Breast epithelium (tissue), 4 donors: ENCODE measurements at regions not wholly inside any gene's neighbourhood (a gene's known extent, or its start where the extent isn't known, plus 50 kb on each side); places are given as distances from the start of the nearest gene placed in this dataset.

ENCODE experiments used
- DNase-seq, 2 donors: peaks; one replicate each; pipeline ENCODE4 v3.0.0-alpha.2; 2019; ENCODE audit warnings: low spot score in 2 of 2
- H3K27ac ChIP-seq, 2 donors: fragments of 200-600 bp; sonication (generic) in 1 of 2; one replicate each; pipeline ENCODE4 v1.5.1; 2016 to 2019; ENCODE audit warnings: mild to moderate bottlenecking in 1 of 2
- H3K27me3 ChIP-seq, 2 donors: fragments of 200-600 bp; sonication (generic) in 1 of 2; one replicate each; pipeline versions ENCODE4 v1.5.1 to v1.6.0; 2017 to 2019; ENCODE audit warnings: control low read depth in 1 of 2, mild to moderate bottlenecking in 1 of 2
- H3K36me3 ChIP-seq: fragments of 200-600 bp; one replicate; pipeline ENCODE4 v1.5.1; 2019
- H3K4me1 ChIP-seq, 2 donors: fragments of 200-600 bp; sonication (generic); one replicate each; pipeline ENCODE4 v1.5.1; 2016 to 2019; ENCODE audit warnings: control low read depth in 1 of 2
- H3K4me3 ChIP-seq, 3 donors: fragments of 200-600 bp; sonication (generic); 1 replicate in 2 of 3; 2 replicates in 1 of 3; pipeline ENCODE4 v1.5.1; 2016 to 2019; ENCODE audit warnings: mild to moderate bottlenecking in 3 of 3, moderate library complexity in 2 of 3
- H3K9me3 ChIP-seq, 2 donors: fragments of 200-600 bp; sonication (generic) in 1 of 2; one replicate each; pipeline ENCODE4 v1.5.1; 2016 to 2019; ENCODE audit warnings: control low read depth in 1 of 2
- POLR2A ChIP-seq: fragments of 450-650 bp; IDR thresholded peaks from one replicate; pipeline ENCODE4 v1.6.1; 2016; ENCODE audit warnings: antibody characterized with exemption, mild to moderate bottlenecking, moderate library complexity
- POLR2AphosphoS5 ChIP-seq, 3 donors: sonication (generic); formaldehyde crosslinking; IDR thresholded peaks; one replicate each; pipeline ENCODE4 v1.6.1; 2017; ENCODE audit warnings: antibody characterized with exemption in 3 of 3
- intact Hi-C: fragments of 100-400 bp; cut with DNase I; formaldehyde crosslinking; loops from one replicate; pipeline ENCODE4 v1.15.1; 2023; ENCODE audit warnings: low total_unique reads
- TF ChIP-seq, protein P1 (sequence below), 3 donors: fragments of 450-650 bp; IDR thresholded peaks; one replicate each; pipeline ENCODE4 v1.5.1; 2016 to 2017; ENCODE audit warnings: antibody characterized with exemption in 3 of 3, mild to moderate bottlenecking in 3 of 3, moderate library complexity in 3 of 3

DNA sequence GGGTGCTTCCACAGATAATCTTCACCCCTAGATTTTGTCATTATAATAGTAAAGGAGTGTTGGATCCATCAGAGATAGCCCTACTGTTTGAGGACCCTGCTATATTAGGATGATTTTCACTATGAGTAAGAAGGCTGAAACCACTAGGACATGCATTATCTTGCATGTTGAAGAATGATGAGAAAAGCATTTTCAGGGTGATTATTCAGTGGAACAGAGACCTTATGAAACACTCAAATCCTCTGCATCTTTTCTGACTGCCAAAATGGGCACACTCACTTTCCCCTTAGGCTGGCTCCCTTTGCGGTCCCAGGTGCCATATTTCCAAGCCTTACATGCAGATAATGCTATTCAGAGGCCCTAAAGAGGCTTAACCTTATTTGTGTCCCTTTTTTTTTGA lies 296.9 kb downstream of the RND3 start:
- DNase-seq = no peak
- Histone ChIP-seq H3K27ac (no peak overlapping the region), H3K36me3 (no peaks in the 10 kb centered on the region), H3K27me3 (no peaks in the 10 kb centered on the region), H3K9me3 (no peaks in the 10 kb centered on the region), H3K4me1 (no peaks in the 10 kb centered on the region), H3K4me3 (no peak overlapping the region)
- intact Hi-C loops = no loop called here
- no peak for TF ChIP-seq POLR2A
- TF ChIP-seq, protein P1, sequence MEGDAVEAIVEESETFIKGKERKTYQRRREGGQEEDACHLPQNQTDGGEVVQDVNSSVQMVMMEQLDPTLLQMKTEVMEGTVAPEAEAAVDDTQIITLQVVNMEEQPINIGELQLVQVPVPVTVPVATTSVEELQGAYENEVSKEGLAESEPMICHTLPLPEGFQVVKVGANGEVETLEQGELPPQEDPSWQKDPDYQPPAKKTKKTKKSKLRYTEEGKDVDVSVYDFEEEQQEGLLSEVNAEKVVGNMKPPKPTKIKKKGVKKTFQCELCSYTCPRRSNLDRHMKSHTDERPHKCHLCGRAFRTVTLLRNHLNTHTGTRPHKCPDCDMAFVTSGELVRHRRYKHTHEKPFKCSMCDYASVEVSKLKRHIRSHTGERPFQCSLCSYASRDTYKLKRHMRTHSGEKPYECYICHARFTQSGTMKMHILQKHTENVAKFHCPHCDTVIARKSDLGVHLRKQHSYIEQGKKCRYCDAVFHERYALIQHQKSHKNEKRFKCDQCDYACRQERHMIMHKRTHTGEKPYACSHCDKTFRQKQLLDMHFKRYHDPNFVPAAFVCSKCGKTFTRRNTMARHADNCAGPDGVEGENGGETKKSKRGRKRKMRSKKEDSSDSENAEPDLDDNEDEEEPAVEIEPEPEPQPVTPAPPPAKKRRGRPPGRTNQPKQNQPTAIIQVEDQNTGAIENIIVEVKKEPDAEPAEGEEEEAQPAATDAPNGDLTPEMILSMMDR (IDR thresholded peaks at IDR 0.05) = no peak
- TF ChIP-seq POLR2AphosphoS5 (IDR thresholded peaks at IDR 0.05) = no peak

DNA sequence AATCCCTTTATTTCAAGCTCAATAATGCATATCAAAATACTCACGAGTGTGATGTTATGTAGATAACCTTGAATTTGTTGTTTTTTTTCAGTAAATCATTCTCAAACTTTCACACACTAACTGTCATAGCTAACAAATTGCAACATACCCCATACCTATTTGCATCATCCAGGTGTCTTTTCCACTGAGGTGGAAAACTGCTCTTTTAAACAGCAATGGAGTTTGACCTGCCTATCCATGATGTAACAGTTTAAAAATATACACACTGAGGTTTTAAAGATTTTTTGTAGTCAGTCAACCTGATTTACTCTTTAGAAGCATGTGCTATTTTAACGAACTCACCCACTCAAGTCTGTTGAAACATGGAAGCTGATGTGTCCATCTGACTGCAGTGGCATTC lies 298.7 kb downstream of the RND3 start:
- no peak for DNase-seq
- TF ChIP-seq, protein P1 (IDR thresholded peaks at IDR 0.05) = no peak
- TF ChIP-seq POLR2AphosphoS5 (IDR thresholded peaks at IDR 0.05) (no peak), POLR2A (no peak)
- no peaks in the 10 kb centered on the region for H3K4me1 ChIP-seq

DNA sequence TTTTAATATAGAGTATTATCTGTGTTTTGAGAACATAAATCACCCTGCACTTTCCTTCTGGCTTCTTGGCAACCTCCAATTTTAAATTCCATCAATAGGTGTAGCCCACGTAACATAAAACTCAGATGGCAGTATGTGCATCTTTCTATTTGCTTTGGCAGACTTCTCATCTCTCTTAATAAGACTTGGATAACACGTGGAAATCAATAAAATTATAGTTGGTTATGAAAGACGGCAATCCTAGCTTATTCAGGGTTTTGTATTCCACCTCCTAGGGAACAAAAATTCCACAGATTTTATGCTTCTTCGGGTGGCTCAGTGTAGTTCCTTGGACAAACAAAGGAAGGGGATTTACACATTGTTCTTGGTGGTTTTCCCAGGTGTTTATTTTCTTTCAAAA lies 299.3 kb downstream of the RND3 start:
- intact Hi-C loops = no loop called here
- no peaks in the 10 kb centered on the region for H3K27me3 ChIP-seq
- no peaks in the 10 kb centered on the region for H3K4me1 ChIP-seq
- TF ChIP-seq, protein P1 (IDR thresholded peaks at IDR 0.05) = no peak
- no peak for TF ChIP-seq POLR2A
- no peak for TF ChIP-seq POLR2AphosphoS5 (IDR thresholded peaks at IDR 0.05)
- H3K9me3 ChIP-seq = no peaks in the 10 kb centered on the region
- H3K36me3 ChIP-seq = no peaks in the 10 kb centered on the region
- DNase-seq = no peak
- no peak overlapping the region for H3K4me3 ChIP-seq
- H3K27ac ChIP-seq = no peak overlapping the region

More for the DNA sequence above, 298.7 kb downstream of the RND3 start:
- H3K36me3 ChIP-seq = no peaks in the 10 kb centered on the region
- no peaks in the 10 kb centered on the region for H3K9me3 ChIP-seq
- no peaks in the 10 kb centered on the region for H3K27me3 ChIP-seq
- H3K27ac ChIP-seq = no peak overlapping the region
- no peak overlapping the region for H3K4me3 ChIP-seq
- intact Hi-C loops = no loop called here

DNA sequence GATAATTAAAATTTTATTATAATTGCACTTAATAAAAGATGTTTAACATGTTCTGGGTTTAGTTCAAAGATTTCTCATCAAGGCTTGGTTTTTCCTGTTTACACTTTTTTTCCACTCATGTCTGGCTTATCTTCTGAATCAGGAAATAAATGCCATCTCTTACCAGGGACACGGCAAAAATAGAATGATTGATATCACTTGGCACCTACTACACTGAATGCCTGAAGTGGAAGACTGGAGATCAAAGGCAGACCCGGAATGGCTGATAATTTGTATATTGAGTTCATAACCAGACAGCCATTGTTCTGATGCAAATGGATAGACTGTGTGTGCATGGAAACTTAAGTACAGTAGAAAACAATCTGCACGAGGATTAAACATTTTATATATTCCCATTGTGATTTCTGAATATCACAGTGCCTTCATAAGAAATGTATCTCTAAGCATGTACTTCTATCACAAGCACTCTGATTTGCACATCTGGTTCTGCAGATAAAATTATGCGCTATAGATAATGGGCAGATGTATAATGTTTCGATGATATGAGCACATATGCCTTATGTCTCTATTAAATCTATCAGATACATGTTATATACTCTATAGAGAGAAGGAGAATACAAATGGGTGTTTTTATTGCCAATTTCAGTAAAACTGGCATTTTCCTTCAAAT lies 304.8 kb downstream of the RND3 start:
- DNase-seq = no peak
- H3K27me3 ChIP-seq = no peaks in the 10 kb centered on the region
- intact Hi-C loops = no loop called here
- TF ChIP-seq POLR2AphosphoS5 (IDR thresholded peaks at IDR 0.05) = no peak
- TF ChIP-seq, protein P1 (IDR thresholded peaks at IDR 0.05) = no peak
- no peak for TF ChIP-seq POLR2A
- H3K36me3 ChIP-seq = no peaks in the 10 kb centered on the region
- H3K4me1 ChIP-seq = no peaks in the 10 kb centered on the region
- H3K27ac ChIP-seq = no peak overlapping the region
- no peaks in the 10 kb centered on the region for H3K9me3 ChIP-seq
- H3K4me3 ChIP-seq = no peak overlapping the region

DNA sequence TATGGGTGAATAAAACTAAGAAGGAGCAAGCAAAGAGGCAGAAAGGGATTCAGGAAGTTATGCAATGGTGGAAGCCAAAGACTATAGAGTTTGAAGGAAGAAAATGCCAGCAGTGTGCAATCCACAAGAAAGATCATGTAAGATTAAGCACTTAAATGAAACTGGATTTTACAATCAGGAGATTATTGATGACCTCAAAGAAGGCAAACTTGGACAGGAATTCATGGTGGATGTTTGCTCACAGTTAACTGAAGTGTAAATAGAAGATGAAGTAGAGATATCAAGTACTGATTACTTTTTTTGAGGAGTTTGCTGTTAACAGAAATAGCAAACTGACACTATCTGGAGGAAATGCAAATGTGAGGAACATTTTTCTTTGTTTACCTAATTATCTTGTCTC lies 308.9 kb downstream of the RND3 start:
- H3K4me1 ChIP-seq = no peaks in the 10 kb centered on the region
- H3K27me3 ChIP-seq = no peaks in the 10 kb centered on the region
- intact Hi-C loops = no loop called here
- no peaks in the 10 kb centered on the region for H3K9me3 ChIP-seq
- H3K4me3 ChIP-seq = no peak overlapping the region
- TF ChIP-seq POLR2AphosphoS5 (IDR thresholded peaks at IDR 0.05) (no peak), POLR2A (no peak)
- TF ChIP-seq, protein P1 (IDR thresholded peaks at IDR 0.05) = no peak
- DNase-seq = no peak
- H3K27ac ChIP-seq = no peak overlapping the region
- no peaks in the 10 kb centered on the region for H3K36me3 ChIP-seq
